ENCODE measurements at regions not wholly inside any gene's neighbourhood (a gene's known extent, or its start where the extent isn't known, plus 50 kb on each side); places are given as distances from the start of the nearest gene placed in this dataset.
A peak's percentile ranks its signal among the peaks of the same experiment; 100 is the strongest.

- no peak overlapping the region for H3K56ac ChIP-seq (ENCODE audit: insufficient read length, low read depth, low read length)
- no peak overlapping the region for H2BK15ac ChIP-seq (ENCODE audit: low read depth, low read length)
- no peak for DNase-seq
Observed at GRCh38 chr6:144481527-144481926, 196.4 kb downstream of the UTRN start.

More at GRCh38 chr6:144481527-144481926, 196.4 kb downstream of the UTRN start:
- no peak overlapping the region for H4K91ac ChIP-seq (ENCODE audit: insufficient read length, low read depth, low read length)
- no peak overlapping the region for H2AFZ ChIP-seq (ENCODE audit: low read length)
- TF ChIP-seq, protein P1, sequence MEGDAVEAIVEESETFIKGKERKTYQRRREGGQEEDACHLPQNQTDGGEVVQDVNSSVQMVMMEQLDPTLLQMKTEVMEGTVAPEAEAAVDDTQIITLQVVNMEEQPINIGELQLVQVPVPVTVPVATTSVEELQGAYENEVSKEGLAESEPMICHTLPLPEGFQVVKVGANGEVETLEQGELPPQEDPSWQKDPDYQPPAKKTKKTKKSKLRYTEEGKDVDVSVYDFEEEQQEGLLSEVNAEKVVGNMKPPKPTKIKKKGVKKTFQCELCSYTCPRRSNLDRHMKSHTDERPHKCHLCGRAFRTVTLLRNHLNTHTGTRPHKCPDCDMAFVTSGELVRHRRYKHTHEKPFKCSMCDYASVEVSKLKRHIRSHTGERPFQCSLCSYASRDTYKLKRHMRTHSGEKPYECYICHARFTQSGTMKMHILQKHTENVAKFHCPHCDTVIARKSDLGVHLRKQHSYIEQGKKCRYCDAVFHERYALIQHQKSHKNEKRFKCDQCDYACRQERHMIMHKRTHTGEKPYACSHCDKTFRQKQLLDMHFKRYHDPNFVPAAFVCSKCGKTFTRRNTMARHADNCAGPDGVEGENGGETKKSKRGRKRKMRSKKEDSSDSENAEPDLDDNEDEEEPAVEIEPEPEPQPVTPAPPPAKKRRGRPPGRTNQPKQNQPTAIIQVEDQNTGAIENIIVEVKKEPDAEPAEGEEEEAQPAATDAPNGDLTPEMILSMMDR (conservative IDR thresholded peaks at IDR 0.05), result no peak
- H4K20me1 ChIP-seq (ENCODE audit: control insufficient read depth, insufficient read depth, insufficient read length), result no peaks in the 10 kb centered on the region
- H3K4me2 ChIP-seq (ENCODE audit: insufficient read depth, insufficient read length, low read length), result no peak overlapping the region
- H3K23me2 ChIP-seq (ENCODE audit: insufficient read length, low read depth, low read length, poor library complexity, severe bottlenecking), result no peaks in the 10 kb centered on the region
- no peak overlapping the region for H4K5ac ChIP-seq (ENCODE audit: insufficient read length, low read depth, low read length)
- H3K14ac ChIP-seq (ENCODE audit: insufficient read depth, low read length), result no peak overlapping the region
- H3K9ac ChIP-seq (ENCODE audit: extremely low read depth, insufficient read length, low read length), result no peak overlapping the region
- no peak overlapping the region for H3K4ac ChIP-seq (ENCODE audit: low read depth, low read length)
- no peaks in the 10 kb centered on the region for H3K27me3 ChIP-seq (ENCODE audit: insufficient read depth, low read length)
- H3K9me3 ChIP-seq (ENCODE audit: control insufficient read depth, low read depth, low read length), result no peaks in the 10 kb centered on the region
- H3K4me1 ChIP-seq (ENCODE audit: insufficient read depth, low read length), result no peaks in the 10 kb centered on the region
- no peak overlapping the region for H2BK20ac ChIP-seq (ENCODE audit: low read depth, low read length, poor library complexity, severe bottlenecking)
- no peak overlapping the region for H2AK5ac ChIP-seq (ENCODE audit: insufficient read length, low read length)
- H3K18ac ChIP-seq (ENCODE audit: insufficient read length, low read depth, low read length), result no peak overlapping the region
- no peaks in the 10 kb centered on the region for H3K79me2 ChIP-seq (ENCODE audit: insufficient read depth, low read length)
- H3K27me3 Mint-ChIP-seq (ENCODE audit: low read depth), result no peaks in the 10 kb centered on the region
- H4K8ac ChIP-seq (replicated peaks; ENCODE audit: insufficient read length, low read depth, low read length), result no peak overlapping the region
- no peak overlapping the region for H3K23ac ChIP-seq (ENCODE audit: insufficient read length, low read depth, low read length)
- H3K79me1 ChIP-seq (ENCODE audit: insufficient read depth, low read depth, low read length, poor library complexity, severe bottlenecking), result no peaks in the 10 kb centered on the region
- no peak overlapping the region for H2BK5ac ChIP-seq (ENCODE audit: insufficient read length, low read length)
- H3K4me1 Mint-ChIP-seq, result 0 out of 4 replicates have a peak, but pooled peaks cover 0 to 2% of the 10 kb centered on the region in 2 experiments
- H3K4me3 Mint-ChIP-seq, result no peak overlapping the region
- H3K27ac Mint-ChIP-seq, result 0 out of 7 replicates have a peak overlapping the region, but pooled peaks of 1 of the 3 experiments have one; percentile 12
- H3K27ac ChIP-seq (ENCODE audit: insufficient read length, low read depth, low read length), result no peak overlapping the region
- H3T11ph ChIP-seq (ENCODE audit: low read length), result no peak overlapping the region
- H3K9me3 Mint-ChIP-seq, result no peaks in the 10 kb centered on the region
- no peak overlapping the region for H2BK120ac ChIP-seq (ENCODE audit: low read depth, low read length, poor library complexity, severe bottlenecking)
- no peak overlapping the region for H2BK12ac ChIP-seq (ENCODE audit: insufficient read length, low read depth, low read length)
- peaks cover 4 to 22% (median 18%) of the 10 kb centered on the region in 3 experiments; a peak in 6 of 7 replicates for H3K36me3 Mint-ChIP-seq (ENCODE audit: insufficient read depth in 1 of 3, low read depth in 3 of 3)
- no CpG with 5 or more reads among the region's 6 CpGs for WGBS (ENCODE audit: extremely low coverage, insufficient read length, low lambda C conversion rate)

All from H9 (cell line).